Mesothelial cell of epicardium (in vitro differentiated cells): ENCODE measurements at regions not wholly inside any gene's neighbourhood (a gene's known extent, or its start where the extent isn't known, plus 50 kb on each side); places are given as distances from the start of the nearest gene placed in this dataset.

Experiments
- DNase-seq, 2 experiments: peaks; one replicate each; pipeline ENCODE4 v3.0.0; 2021; ENCODE audit warnings: low spot score in 2 of 2; ENCODE audit not compliant: unreplicated experiment in 2 of 2
- H3K27ac Mint-ChIP-seq: 2 replicates; pipeline ENCODE4 v1.8.0; 2021; ENCODE audit warnings: mixed read lengths
- H3K27me3 Mint-ChIP-seq: 2 replicates; pipeline ENCODE4 v1.8.0; 2021; ENCODE audit warnings: low read depth, mixed read lengths
- H3K36me3 Mint-ChIP-seq: 2 replicates; pipeline ENCODE4 v1.8.0; 2021; ENCODE audit warnings: mixed read lengths
- H3K4me1 Mint-ChIP-seq: 2 replicates; pipeline ENCODE4 v1.8.0; 2021; ENCODE audit warnings: mixed read lengths
- H3K4me3 Mint-ChIP-seq: 2 replicates; pipeline ENCODE4 v1.8.0; 2021; ENCODE audit warnings: mild to moderate bottlenecking, moderate library complexity, mixed read lengths
- H3K9me3 Mint-ChIP-seq: 2 replicates; pipeline ENCODE4 v1.8.0; 2021; ENCODE audit warnings: mixed read lengths
- CTCF ChIP-seq: fragments of 200-600 bp; sonication (generic); IDR thresholded peaks from one replicate; pipeline ENCODE4 v1.5.0; 2021; ENCODE audit warnings: antibody characterized with exemption; ENCODE audit not compliant: unreplicated experiment

- no peaks in the 10 kb centered on the region for H3K36me3 Mint-ChIP-seq
- H3K9me3 Mint-ChIP-seq, result peaks cover 5% of the 10 kb centered on the region
- no peak for DNase-seq
- H3K27ac Mint-ChIP-seq, result no peak overlapping the region
- TF ChIP-seq CTCF, result no peak
- no peaks in the 10 kb centered on the region for H3K4me1 Mint-ChIP-seq
- no peak overlapping the region for H3K4me3 Mint-ChIP-seq
- peaks cover 9% of the 10 kb centered on the region for H3K27me3 Mint-ChIP-seq
Measured at GRCh38 chr12:107501681-107502080, 183.9 kb upstream of the PWP1 start.

GRCh38 chr12:107503129-107503855 is 182.3 kb upstream of the PWP1 start:
- Mint-ChIP-seq H3K27ac (no peak overlapping the region), H3K4me3 (no peak overlapping the region), H3K36me3 (no peaks in the 10 kb centered on the region), H3K9me3 (no peaks in the 10 kb centered on the region), H3K27me3 (peaks cover 23% of the 10 kb centered on the region), H3K4me1 (no peaks in the 10 kb centered on the region)
- DNase-seq, result no peak
- TF ChIP-seq CTCF, result no peak

GRCh38 chr12:107503887-107504885 is 181.4 kb upstream of the PWP1 start:
- no peak for TF ChIP-seq CTCF
- H3K4me1 Mint-ChIP-seq, result no peaks in the 10 kb centered on the region
- H3K9me3 Mint-ChIP-seq, result no peaks in the 10 kb centered on the region
- DNase-seq, result no peak
- peaks cover 27% of the 10 kb centered on the region for H3K27me3 Mint-ChIP-seq
- no peak overlapping the region for H3K27ac Mint-ChIP-seq
- no peak overlapping the region for H3K4me3 Mint-ChIP-seq
- no peaks in the 10 kb centered on the region for H3K36me3 Mint-ChIP-seq

GRCh38 chr12:107509421-107509820 is 176.2 kb upstream of the PWP1 start:
- Mint-ChIP-seq H3K9me3 (no peaks in the 10 kb centered on the region), H3K36me3 (no peaks in the 10 kb centered on the region), H3K4me1 (no peaks in the 10 kb centered on the region), H3K27ac (no peak overlapping the region), H3K27me3 (peaks cover 56% of the 10 kb centered on the region), H3K4me3 (no peak overlapping the region)
- no peak for DNase-seq
- TF ChIP-seq CTCF, result no peak

GRCh38 chr12:107510211-107510610 is 175.4 kb upstream of the PWP1 start:
- H3K4me3 Mint-ChIP-seq, result no peak overlapping the region

More at GRCh38 chr12:107510211-107510610, 175.4 kb upstream of the PWP1 start:
- H3K4me1 Mint-ChIP-seq, result no peaks in the 10 kb centered on the region
- DNase-seq, result no peak
- H3K36me3 Mint-ChIP-seq, result no peaks in the 10 kb centered on the region
- TF ChIP-seq CTCF, result no peak
- no peaks in the 10 kb centered on the region for H3K9me3 Mint-ChIP-seq
- H3K27ac Mint-ChIP-seq, result no peak overlapping the region
- H3K27me3 Mint-ChIP-seq, result peaks cover 53% of the 10 kb centered on the region
